A673 (cell line): ENCODE measurements at regions not wholly inside any gene's neighbourhood (a gene's known extent, or its start where the extent isn't known, plus 50 kb on each side); places are given as distances from the start of the nearest gene placed in this dataset.

Experiments used
- BruUV-seq: library from RNA; stranded (reverse); fragments of 400-500 nt; replicated peaks from 2 replicates; lab custom pipeline; 2021; lab: Mats Ljungman, UMichigan
- CTCF ChIA-PET: fragments of 300-600 bp; sonication (Branson Sonifier 250); formaldehyde crosslinking; loops from one replicate; lab custom pipeline; 2022; ENCODE audit warnings: antibody characterized with exemption; lab: Charles Lee
- POLR2A ChIA-PET: fragments of 300-600 bp; sonication (Branson Sonifier 250); formaldehyde crosslinking; loops from one replicate; lab custom pipeline; 2022; ENCODE audit warnings: antibody characterized with exemption; ENCODE audit not compliant: low non-redundant PET; lab: Charles Lee
- DNase-seq: peaks from one replicate; pipeline ENCODE4 v3.0.0-alpha.2; 2015; ENCODE audit warnings: low spot score
- H3K27ac ChIP-seq: fragments of 200-600 bp; sonication (generic); 2 replicates; pipeline ENCODE4 v1.5.1; 2016; ENCODE audit warnings: mixed run types, low read depth, mild to moderate bottlenecking, mixed read lengths, antibody characterized with exemption, low read length; ENCODE audit not compliant: poor library complexity, severe bottlenecking
- H3K27me3 ChIP-seq: fragments of 200-600 bp; sonication (generic); replicated peaks from 2 replicates; pipeline ENCODE4 v1.6.1; 2017; ENCODE audit warnings: mixed run types, low read depth, mild to moderate bottlenecking, mixed read lengths, antibody characterized with exemption, low read length; ENCODE audit not compliant: insufficient read depth, poor library complexity
- H3K36me3 ChIP-seq: fragments of 200-600 bp; sonication (generic); 2 replicates; pipeline ENCODE4 v1.6.1; 2016; ENCODE audit warnings: mixed run types, mild to moderate bottlenecking, mixed read lengths, antibody characterized with exemption, low read length; ENCODE audit not compliant: insufficient read depth, poor library complexity, severe bottlenecking
- H3K4me1 ChIP-seq: fragments of 200-600 bp; sonication (generic); 2 replicates; pipeline ENCODE4 v1.6.1; 2017; ENCODE audit warnings: mixed run types, mild to moderate bottlenecking, mixed read lengths, antibody characterized with exemption, low read length; ENCODE audit not compliant: insufficient read depth, poor library complexity, severe bottlenecking
- H3K4me3 ChIP-seq: fragments of 200-600 bp; sonication (generic); 2 replicates; pipeline ENCODE4 v1.5.1; 2016; ENCODE audit warnings: low read depth, mixed run types, mild to moderate bottlenecking, mixed read lengths, low read length; ENCODE audit not compliant: poor library complexity, severe bottlenecking
- H3K9me3 ChIP-seq: fragments of 200-600 bp; sonication (generic); 2 replicates; pipeline ENCODE4 v1.6.1; 2016; ENCODE audit warnings: mixed run types, low read depth, mild to moderate bottlenecking, mixed read lengths, antibody characterized with exemption, low read length; ENCODE audit not compliant: poor library complexity, severe bottlenecking
- CTCF ChIP-seq: fragments of 300-800, 200-600 bp; sonication (generic); conservative IDR thresholded peaks from 2 replicates; pipeline ENCODE4 v1.5.1; 2017; ENCODE audit warnings: low read depth, mild to moderate bottlenecking, antibody characterized with exemption, low read length, moderate library complexity, mixed read lengths
- EZH2 ChIP-seq: fragments of 200-600 bp; sonication (generic); IDR thresholded peaks from 2 replicates; pipeline ENCODE4 v1.6.1; 2017; ENCODE audit warnings: borderline replicate concordance, low read depth, mild to moderate bottlenecking, mixed read lengths, antibody characterized with exemption, low read length; ENCODE audit not compliant: poor library complexity, severe bottlenecking
- intact Hi-C: fragments of 100-400 bp; cut with micrococcal nuclease; formaldehyde crosslinking; loops from one replicate; pipeline ENCODE4 v1.10.0; 2022; ENCODE audit not compliant: unreplicated experiment

GRCh38 chr13:31515427-31515826 is 223.9 kb upstream of the RXFP2 start:
- ChIA-PET POLR2A (no interaction called here), CTCF (no interaction called here)
- intact Hi-C loops, result no loop called here
- no peak for TF ChIP-seq CTCF
- no peak for TF ChIP-seq EZH2
- H3K4me3 ChIP-seq, result no peak overlapping the region
- no peaks in the 10 kb centered on the region for H3K4me1 ChIP-seq
- no peaks in the 10 kb centered on the region for H3K9me3 ChIP-seq
- no TSS peak for BruUV-seq
- no peaks in the 10 kb centered on the region for H3K36me3 ChIP-seq
- H3K27ac ChIP-seq, result no peak overlapping the region
- DNase-seq, result no peak
- peaks cover 2% of the 10 kb centered on the region for H3K27me3 ChIP-seq

- Histone ChIP-seq H3K9me3 (no peaks in the 10 kb centered on the region), H3K27me3 (peaks cover 6% of the 10 kb centered on the region), H3K27ac (no peak overlapping the region), H3K36me3 (no peaks in the 10 kb centered on the region), H3K4me1 (no peaks in the 10 kb centered on the region), H3K4me3 (no peak overlapping the region)
- no TSS peak for BruUV-seq
- DNase-seq, result no peak
- POLR2A ChIA-PET, result no interaction called here
- CTCF ChIA-PET, result no interaction called here
- TF ChIP-seq CTCF, result no peak
- no peak for TF ChIP-seq EZH2
- intact Hi-C loops, result no loop called here
These were observed 221.7 kb upstream of the RXFP2 start for GRCh38 chr13:31517599-31517998.

GRCh38 chr13:31518645-31519044 is 220.7 kb upstream of the RXFP2 start:
- peaks cover 6% of the 10 kb centered on the region for H3K27me3 ChIP-seq
- POLR2A ChIA-PET, result no interaction called here
- CTCF ChIA-PET, result no interaction called here
- intact Hi-C loops, result no loop called here
- DNase-seq, result no peak
- no peak overlapping the region for H3K4me3 ChIP-seq
- no TSS peak for BruUV-seq
- TF ChIP-seq CTCF, result no peak
- no peak for TF ChIP-seq EZH2
- no peak overlapping the region for H3K27ac ChIP-seq
- H3K4me1 ChIP-seq, result no peaks in the 10 kb centered on the region
- H3K9me3 ChIP-seq, result no peaks in the 10 kb centered on the region
- no peaks in the 10 kb centered on the region for H3K36me3 ChIP-seq
